ENCODE measurements at regions not wholly inside any gene's neighbourhood (a gene's known extent, or its start where the extent isn't known, plus 50 kb on each side); places are given as distances from the start of the nearest gene placed in this dataset.
"Not testable (repeated sequence)": the region's sequence is repeated elsewhere in the genome, so short reads cannot be mapped to it uniquely, and the experiment has no call there.

GRCh38 chr22:27087051-27087450 lies 429.7 kb downstream of the MIAT start:
- no peak for DNase-seq (ENCODE audit: low spot score)

- DNase-seq (ENCODE audit: low spot score): no peak
Observed at GRCh38 chr22:27088026-27088425, 430.6 kb downstream of the MIAT start.

GRCh38 chr22:27089264-27089663 lies 431.9 kb downstream of the MIAT start:
- DNase-seq (ENCODE audit: low spot score): no peak

DNA sequence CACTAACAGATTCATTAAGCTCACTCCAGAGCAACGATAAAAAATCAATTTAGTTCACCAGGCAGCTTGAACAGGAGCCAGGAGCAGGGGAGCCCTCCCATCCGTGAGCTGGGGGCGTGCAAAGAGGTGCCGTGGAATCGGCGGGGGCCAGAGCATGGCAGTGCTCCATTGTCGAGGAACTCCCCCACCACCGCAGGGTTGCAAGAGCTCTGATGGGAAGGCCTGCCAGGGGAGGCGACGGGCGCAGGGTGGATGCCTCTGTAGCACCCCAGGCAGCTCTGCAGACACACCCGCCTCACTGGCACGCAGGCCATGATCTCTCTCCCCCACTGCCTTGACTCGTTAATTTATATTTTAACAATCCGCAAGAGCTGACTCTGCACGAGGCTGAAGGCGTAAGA lies 433.2 kb downstream of the MIAT start:
- no peak for DNase-seq (ENCODE audit: low spot score)

DNA sequence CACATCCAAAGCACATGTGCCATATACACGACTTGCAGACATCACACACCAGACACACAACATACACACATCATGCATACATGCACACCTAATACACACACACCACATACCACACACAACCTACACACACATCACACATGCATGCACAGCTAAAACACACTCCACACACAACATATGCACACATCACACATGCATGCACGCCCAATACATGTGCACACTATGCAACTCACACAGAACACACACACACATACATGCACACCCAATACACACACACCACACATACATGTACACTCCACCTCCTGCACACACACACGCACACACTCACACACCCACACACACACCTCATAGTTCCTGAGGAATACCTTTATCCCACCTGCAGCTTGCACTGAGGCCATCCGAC lies 436.0 kb downstream of the MIAT start:
- DNase-seq (ENCODE audit: low spot score): no peak

- no peak for DNase-seq (ENCODE audit: low spot score)
Observed at GRCh38 chr22:27094633-27095308, 437.4 kb downstream of the MIAT start.

DNA sequence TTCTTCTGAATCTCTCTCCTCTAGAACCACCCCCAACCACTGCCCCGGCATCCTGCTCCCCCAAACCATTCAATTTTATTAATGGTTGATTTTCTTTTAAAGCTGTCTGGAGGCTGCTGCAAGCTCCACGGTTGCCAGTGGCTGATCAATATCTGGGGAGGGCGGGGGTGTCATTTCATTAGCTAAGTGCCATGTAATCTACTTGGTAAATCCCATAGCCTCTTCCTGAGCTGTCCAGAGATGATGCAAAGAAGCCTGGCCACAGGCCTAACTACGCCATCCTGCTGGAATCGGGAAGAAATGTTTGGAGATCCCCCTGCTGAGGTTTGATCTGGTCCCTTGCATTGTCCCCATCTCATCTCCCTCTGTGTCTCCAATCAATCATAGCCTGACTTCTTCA lies 440.1 kb downstream of the MIAT start:
- DNase-seq (ENCODE audit: low spot score): no peak

DNA sequence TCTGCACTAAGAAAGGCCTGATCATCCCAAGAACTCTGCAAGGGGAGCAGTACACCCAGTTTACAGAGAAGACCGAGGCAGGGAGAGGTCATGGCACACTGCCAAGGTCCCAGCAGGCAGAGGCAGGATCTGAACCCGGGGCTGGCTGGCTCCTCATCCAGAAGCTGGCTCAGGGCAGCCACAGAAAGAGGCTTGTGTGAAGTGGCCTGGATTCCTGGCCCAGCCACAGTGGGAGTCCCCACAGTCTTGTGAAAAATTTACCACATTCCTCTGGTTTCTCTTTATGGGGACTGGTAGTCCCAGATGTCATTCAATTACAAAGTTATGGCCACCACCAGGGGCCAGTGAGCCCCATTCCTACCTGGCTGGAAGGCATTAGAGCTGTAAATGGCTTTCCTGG lies 440.5 kb downstream of the MIAT start:
- DNase-seq (ENCODE audit: low spot score): no peak

GRCh38 chr22:27099946-27100722 lies 442.7 kb downstream of the MIAT start:
- DNase-seq (ENCODE audit: low spot score): no peak

DNA sequence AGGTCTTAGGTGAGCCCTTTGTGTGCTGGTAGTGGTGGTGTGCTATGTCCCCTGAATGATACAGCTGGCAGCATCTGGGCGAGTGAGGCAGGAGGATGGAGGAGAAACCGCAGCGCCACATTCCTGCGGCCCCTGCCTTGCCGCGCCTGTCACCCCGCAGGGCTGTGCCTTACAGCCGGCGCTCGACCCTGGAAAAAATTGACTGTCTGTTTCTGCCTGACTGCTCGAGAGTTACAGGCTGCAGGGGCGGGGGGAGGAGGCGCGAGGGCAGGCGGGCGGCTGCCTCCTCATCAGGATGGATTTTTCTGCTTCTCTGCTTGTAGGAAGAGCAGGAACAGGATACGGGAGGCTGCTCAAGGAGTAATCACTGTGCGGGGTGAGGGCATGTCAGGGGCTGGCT lies 443.4 kb downstream of the MIAT start:
- DNase-seq (ENCODE audit: low spot score): no peak

DNA sequence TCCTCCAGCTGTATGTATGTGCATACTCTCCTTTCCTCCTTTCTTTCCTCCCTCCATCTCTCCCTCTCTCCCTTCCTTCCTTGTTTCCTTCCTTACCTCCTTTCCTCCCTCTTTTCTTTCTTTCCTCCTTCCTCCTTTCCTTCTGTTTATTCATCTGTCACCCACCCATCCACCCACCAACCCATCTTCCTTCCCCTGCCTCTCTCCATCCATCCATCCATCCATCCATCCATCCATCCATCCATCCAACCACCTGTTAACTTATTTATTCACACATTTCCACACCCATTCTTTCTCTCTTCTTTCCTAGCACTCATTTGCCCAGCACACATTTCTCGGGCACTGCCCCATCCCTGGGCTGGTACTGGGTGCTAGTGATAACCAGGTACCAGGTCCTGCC lies 443.9 kb downstream of the MIAT start:
- no peak for DNase-seq (ENCODE audit: low spot score)

GRCh38 chr22:27104449-27104848 lies 447.1 kb downstream of the MIAT start:
- no peak for DNase-seq (ENCODE audit: low spot score)

DNA sequence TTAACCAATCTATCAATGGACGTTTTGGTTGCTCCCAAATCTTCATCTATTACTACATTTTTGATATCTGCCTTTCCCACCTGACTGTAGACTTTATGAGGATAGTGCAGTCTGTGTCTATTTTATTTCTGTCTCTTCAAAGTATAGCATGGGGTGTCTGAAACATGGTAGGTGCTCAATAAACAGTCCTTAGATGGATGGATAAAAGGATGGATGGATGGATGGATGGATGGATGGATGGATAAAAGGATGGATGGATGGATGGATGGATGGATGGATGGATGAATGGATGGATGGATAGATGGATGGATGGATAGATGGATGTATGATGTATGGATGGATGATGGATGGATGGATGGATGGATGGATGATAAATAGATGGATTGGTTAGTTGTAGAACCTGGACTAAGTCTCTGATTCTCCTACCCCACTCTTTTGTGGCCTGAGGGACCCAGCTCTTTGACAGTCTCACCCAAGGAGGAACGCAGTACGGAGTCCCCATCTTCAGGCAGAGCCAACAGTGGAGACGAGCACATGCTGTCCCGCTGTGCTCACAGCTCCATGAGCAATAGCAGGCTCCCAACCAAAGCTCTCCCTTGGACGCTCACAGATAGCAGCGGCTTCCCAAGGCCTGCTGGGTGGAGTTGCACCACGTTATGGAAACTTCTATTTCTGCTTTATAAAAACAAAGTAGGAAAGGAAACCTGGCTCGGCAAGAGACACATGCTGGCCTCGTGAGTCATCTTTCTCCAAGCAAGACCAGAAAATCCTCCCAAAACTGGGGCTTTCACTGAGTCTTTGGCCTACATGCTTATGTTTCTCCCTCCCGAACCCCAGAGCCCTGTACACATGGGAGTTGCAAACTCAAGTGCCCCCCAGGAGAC lies 448.0 kb downstream of the MIAT start:
- no peak for DNase-seq (ENCODE audit: low spot score)

GRCh38 chr22:27106985-27107384 lies 449.6 kb downstream of the MIAT start:
- DNase-seq (ENCODE audit: low spot score): no peak

- no peak for DNase-seq (ENCODE audit: low spot score)
Observed at GRCh38 chr22:27107386-27107785, 450.0 kb downstream of the MIAT start.

DNA sequence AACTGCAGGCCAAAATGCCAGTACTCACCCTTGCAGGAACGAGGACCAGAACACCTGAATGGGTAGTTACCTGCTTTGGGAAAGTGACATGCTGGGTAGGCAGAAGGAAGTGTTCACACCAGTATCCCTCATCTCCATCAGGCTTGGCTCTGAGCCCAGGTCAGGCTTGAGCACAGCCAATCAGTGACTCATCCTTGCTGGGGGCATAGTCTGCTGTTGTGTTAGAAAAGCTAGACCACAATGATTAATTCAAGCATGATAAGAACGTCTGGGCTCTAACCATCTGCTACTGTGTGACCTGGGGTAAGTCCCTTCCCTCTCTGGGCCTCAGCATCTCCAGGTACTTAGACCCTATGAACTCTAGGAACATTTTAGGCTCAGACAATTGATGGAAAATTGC lies 450.4 kb downstream of the MIAT start:
- no peak for DNase-seq (ENCODE audit: low spot score)

GRCh38 chr22:27108425-27109114 lies 451.2 kb downstream of the MIAT start:
- no peak for DNase-seq (ENCODE audit: low spot score)

- not testable (repeated sequence) for DNase-seq (ENCODE audit: low spot score)
Observed at GRCh38 chr22:27109406-27109805, 452.0 kb downstream of the MIAT start.

DNA sequence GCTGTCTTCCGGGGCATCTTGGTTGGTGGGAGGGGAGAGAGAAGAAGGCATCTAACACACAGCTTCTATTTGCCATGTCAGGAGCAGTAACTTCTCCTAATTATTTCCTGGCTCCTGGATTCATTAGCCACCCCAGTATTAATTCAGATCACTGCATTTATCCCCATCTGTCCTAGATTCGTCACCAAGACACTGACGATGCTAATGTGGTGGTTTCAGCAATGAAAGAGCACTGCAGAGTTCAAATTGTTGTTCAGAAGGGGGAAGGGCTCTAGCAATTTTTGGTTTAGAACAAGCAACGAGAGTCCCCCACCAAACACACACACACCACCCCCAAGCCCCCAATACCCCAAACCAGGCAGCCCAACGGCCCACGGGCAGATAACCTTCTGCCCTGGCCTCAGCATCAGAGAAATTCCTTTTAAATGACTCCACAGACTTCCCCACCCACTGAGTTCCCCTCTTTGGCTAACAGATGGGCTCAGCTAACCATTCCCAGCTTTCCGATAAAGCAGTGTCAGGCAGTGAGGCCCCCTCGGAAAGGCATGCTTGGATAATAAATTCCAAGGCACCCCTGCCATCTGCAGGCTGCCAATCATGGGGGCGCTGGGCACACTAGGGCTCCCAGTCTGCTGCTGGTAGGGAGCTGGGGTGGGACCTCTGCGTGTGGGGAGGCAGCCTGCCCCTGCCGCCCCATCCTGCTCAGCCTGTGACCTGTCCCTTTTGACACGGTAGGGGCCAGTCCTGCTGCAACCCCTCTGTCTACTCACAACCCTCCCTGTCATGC lies 453.5 kb downstream of the MIAT start:
- DNase-seq (ENCODE audit: low spot score): no peak

DNA sequence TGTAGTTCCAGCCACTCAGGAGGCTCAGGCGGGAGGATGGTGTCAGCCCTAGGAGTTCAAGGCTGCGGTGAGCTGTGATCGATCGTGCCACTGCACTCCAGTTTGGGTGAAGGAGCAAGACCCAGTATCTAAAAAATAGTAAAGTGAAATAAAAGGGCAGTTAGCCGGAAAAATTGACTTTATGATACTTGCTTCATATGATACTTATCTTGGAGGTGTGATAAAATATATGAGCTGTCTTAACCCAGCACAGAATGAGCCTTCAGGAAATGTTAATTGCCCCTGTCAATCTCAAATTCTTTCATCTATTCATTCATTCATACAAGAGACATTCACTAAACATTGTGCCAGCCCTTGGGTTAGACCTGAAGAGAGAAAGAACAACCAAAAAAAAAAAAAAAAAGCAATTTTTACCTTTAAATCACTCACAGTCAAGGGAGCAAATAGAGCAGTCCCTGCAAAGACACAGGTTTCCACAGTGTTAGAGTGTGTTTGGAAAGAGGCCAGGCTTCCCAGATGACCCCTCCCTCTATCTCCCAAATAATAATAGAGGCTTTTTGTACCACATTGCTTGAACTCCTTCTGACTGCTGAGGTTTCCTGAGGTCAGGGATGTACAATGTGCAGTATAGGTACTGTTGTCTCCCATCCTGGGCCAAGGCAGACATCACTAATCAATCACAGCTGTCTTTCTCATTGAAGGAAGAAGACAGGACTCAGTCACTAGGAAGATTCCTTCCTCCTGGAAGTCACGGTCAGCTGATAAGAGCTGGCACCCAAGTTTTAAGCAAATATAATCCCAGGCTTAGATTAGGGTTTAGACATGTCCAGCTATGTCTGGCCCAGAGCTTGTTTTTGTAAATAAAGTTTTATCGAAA lies 454.6 kb downstream of the MIAT start:
- no peak for DNase-seq (ENCODE audit: low spot score)

All from mesenteric fat pad (tissue), 1 donor.